T-helper 2 cell treated with Interferon-gamma antibody and Interleukin-4, amounts not matched to agents 5 μg/mL and 100 μg/mL, for 36 hours (primary cell): ENCODE measurements at regions not wholly inside any gene's neighbourhood (a gene's known extent, or its start where the extent isn't known, plus 50 kb on each side); places are given as distances from the start of the nearest gene placed in this dataset.

Experiments
- DNase-seq: peaks from one replicate; pipeline ENCODE4 v3.0.0; 2021; ENCODE audit warnings: low spot score
- H3K27ac Mint-ChIP-seq: one replicate; pipeline ENCODE4 v1.8.0; 2021; ENCODE audit warnings: mild to moderate bottlenecking, mixed read lengths
- H3K27me3 Mint-ChIP-seq: one replicate; pipeline ENCODE4 v1.8.0; 2021; ENCODE audit warnings: low read depth, mixed read lengths
- H3K36me3 Mint-ChIP-seq: one replicate; pipeline ENCODE4 v1.8.0; 2021; ENCODE audit warnings: low read depth, mixed read lengths
- H3K4me1 Mint-ChIP-seq: one replicate; pipeline ENCODE4 v1.8.0; 2021; ENCODE audit warnings: low read depth, mixed read lengths
- H3K4me3 Mint-ChIP-seq: one replicate; pipeline ENCODE4 v1.8.0; 2022; ENCODE audit warnings: mild to moderate bottlenecking, moderate library complexity, mixed read lengths
- H3K9me3 Mint-ChIP-seq: one replicate; pipeline ENCODE4 v1.8.0; 2021; ENCODE audit warnings: mixed read lengths

DNA sequence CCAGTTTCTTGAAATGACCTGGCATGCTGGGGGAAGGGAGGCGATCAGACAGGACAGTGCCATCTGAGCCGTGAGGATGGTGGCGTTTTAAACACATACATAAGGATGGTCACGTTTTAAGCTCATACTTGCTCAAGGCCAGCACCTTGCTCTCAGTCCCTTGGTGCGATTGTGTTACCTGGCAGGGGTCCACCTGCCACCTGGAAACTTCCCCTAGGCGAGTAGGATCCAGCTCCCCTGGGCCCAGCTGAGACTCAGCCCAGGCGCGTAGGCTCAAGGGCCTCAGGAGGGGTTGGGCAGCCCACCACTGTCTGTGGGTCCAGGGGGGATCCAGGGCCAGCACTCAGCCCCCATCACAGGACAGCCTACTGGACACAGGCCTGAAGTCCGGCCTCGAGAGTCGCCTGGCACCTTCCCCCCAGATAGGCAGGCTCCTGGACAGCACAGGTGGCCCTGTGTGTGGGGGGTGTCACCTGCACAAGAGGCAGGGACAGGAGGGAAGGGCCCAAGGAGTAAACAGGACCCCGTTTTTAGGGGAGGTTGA, 185.8 kb downstream of the BRD1 start:
- H3K4me3 Mint-ChIP-seq: no peak overlapping the region
- H3K36me3 Mint-ChIP-seq: peaks cover 7% of the 10 kb centered on the region
- DNase-seq: no peak
- H3K27ac Mint-ChIP-seq: no peak overlapping the region
- no peaks in the 10 kb centered on the region for H3K27me3 Mint-ChIP-seq
- no peaks in the 10 kb centered on the region for H3K4me1 Mint-ChIP-seq
- no peaks in the 10 kb centered on the region for H3K9me3 Mint-ChIP-seq

DNA sequence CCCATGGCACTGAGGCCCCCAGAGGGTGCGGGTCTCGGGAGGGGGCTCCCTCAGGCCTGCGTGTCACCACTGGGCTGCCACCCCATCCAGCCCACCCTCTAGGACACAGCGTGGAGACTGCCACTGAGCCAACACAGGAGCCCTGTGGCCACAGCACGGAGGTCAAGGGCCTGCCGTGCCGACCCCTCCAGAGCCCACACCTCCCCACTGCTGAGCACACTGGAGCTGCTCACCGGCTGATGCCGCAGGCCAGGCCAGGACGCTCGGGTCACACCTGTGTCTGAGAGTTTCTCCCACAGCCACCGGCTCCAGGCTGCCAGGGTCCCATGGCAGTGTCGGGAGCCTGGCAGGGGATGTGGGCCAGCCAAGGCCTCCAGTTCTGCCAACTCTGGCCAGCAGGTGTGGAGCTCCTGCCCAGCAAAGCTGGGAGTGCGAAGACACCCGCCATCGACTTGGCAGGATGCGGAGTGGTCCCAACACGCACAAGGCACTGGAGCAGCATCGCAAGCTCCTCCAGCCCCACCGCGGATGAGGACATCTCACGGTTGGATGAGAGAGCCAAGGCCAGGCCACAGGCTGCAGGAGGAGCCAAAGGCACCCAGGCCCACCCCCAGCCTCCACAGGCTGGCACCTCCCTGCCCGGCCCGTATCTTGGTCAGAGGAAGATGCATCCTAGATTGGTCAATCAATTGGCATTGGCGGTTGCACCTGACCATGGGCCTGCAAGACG, 187.1 kb downstream of the BRD1 start:
- Mint-ChIP-seq H3K4me1 (no peaks in the 10 kb centered on the region), H3K36me3 (peaks cover 7% of the 10 kb centered on the region), H3K9me3 (no peaks in the 10 kb centered on the region), H3K27ac (no peak overlapping the region), H3K4me3 (no peak overlapping the region), H3K27me3 (no peaks in the 10 kb centered on the region)
- DNase-seq: no peak

DNA sequence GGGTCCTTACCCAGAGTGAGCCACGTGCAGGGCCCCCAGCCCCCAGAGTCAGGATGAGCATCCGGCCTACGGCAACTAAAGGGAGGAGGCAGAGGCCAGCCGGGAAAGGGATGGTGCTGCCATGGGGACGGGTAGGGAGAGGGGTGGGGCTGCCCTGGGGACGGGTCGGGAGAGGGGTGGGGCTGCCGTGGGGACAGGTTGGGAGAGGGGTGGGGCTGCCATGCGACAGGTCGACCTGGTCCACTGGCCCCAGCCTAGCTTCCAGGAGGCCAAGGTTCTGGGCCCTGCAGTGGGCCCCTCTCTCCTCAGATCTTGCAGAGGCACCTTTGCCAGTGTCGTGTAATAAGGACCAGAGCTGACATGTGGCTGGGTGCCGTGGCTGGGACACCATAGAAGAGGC, 187.7 kb downstream of the BRD1 start:
- H3K4me1 Mint-ChIP-seq: no peaks in the 10 kb centered on the region
- no peaks in the 10 kb centered on the region for H3K27me3 Mint-ChIP-seq
- H3K36me3 Mint-ChIP-seq: peaks cover 2% of the 10 kb centered on the region
- DNase-seq: no peak
- H3K4me3 Mint-ChIP-seq: no peak overlapping the region
- no peaks in the 10 kb centered on the region for H3K9me3 Mint-ChIP-seq
- no peak overlapping the region for H3K27ac Mint-ChIP-seq

DNA sequence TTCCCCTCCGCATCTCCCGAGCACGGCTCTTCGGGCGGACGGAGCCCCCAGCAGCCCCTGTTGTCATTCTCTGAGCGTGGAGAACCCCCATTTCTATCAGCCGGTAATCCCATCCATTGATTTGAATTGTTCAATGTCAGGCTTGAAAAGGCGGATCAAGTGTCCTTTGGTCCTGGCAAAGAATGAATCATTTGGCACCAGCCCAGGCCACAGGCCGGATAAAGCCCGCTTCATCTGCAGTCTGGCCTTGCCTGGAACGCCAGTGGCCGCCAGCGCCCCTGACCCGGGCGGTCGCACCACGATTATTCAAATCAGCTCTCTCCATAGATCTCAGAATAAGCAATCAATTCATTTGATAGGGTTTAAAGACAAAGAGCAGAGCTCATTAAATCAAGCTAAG, 188.9 kb downstream of the BRD1 start:
- Mint-ChIP-seq H3K27me3 (no peaks in the 10 kb centered on the region), H3K27ac (no peak overlapping the region)
- no peak for DNase-seq

DNA sequence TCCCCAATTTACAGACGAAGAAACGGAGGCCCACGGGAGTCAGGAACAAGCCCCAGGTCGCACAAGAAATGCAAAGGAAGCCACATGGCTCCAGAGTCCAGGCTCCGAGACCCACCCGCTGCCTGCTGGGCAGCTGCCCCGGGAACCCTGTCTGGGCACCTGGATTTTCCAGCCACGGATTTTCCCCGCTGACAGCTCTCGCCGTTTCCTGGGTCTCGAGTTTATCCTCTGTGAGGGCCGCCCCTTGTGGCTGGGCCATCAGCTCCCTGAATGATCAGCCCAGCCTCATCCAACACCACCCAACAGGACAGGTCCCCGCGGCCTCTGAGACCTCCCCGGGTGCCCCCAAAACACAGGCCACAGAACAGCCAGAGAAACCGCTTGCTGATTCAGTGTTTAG, 189.7 kb downstream of the BRD1 start:
- Mint-ChIP-seq H3K9me3 (no peaks in the 10 kb centered on the region), H3K27ac (no peak overlapping the region), H3K27me3 (no peaks in the 10 kb centered on the region)

More for the DNA sequence above, 188.9 kb downstream of the BRD1 start:
- H3K9me3 Mint-ChIP-seq: no peaks in the 10 kb centered on the region
- no peaks in the 10 kb centered on the region for H3K4me1 Mint-ChIP-seq
- no peaks in the 10 kb centered on the region for H3K36me3 Mint-ChIP-seq
- H3K4me3 Mint-ChIP-seq: no peak overlapping the region

DNA sequence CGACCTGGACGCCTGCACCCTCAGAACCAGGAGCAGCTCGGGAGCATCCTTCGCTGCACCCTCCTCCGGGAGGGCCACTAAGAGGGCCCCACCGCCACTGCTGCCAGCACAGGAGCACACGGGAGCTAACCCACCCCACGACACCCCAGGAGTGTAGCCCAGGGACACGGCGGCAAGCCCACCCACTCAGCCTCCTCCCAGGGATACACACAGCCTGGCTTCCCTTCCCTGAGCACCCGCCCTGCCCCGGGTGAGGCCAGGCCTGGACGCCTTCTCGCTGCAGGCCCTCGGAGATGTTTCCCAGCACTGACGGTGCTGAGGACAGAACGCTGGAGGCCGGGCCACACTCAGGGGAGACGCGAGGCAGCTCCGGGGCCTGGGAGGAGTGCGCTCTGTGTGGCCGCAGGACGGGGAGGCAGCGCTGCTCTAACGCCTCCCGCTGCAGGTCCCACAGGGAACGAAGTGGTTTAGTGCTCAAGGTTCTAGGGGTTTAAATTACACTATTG, 190.4 kb downstream of the BRD1 start:
- no peaks in the 10 kb centered on the region for H3K36me3 Mint-ChIP-seq
- H3K4me1 Mint-ChIP-seq: no peaks in the 10 kb centered on the region
- DNase-seq: no peak
- no peaks in the 10 kb centered on the region for H3K27me3 Mint-ChIP-seq
- H3K4me3 Mint-ChIP-seq: no peak overlapping the region
- H3K9me3 Mint-ChIP-seq: no peaks in the 10 kb centered on the region
- no peak overlapping the region for H3K27ac Mint-ChIP-seq

More for the DNA sequence above, 189.7 kb downstream of the BRD1 start:
- Mint-ChIP-seq H3K36me3 (no peaks in the 10 kb centered on the region), H3K4me1 (no peaks in the 10 kb centered on the region), H3K4me3 (no peak overlapping the region)
- DNase-seq: no peak

DNA sequence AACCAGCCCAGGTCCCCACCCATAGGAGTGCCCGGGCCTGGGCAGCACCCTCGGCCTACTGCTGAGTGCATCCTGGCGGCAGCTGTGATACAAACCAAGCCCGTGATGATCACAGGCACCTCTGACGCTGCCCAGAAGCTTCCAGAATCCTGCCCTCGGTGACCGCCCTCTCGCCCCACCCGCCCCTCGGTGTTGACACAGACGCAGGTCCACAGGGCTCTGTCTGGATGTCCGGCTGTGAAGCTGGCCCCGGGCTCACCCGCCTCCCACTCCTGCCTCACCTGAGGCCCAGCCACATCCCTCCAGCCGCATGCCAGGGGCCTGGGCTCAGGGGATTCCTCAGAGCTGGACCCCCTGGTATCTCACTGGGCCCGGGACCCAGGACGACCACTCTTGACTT, 191.0 kb downstream of the BRD1 start:
- no peaks in the 10 kb centered on the region for H3K9me3 Mint-ChIP-seq
- no peak overlapping the region for H3K4me3 Mint-ChIP-seq
- H3K4me1 Mint-ChIP-seq: no peaks in the 10 kb centered on the region
- DNase-seq: no peak
- H3K27ac Mint-ChIP-seq: no peak overlapping the region
- no peaks in the 10 kb centered on the region for H3K27me3 Mint-ChIP-seq
- no peaks in the 10 kb centered on the region for H3K36me3 Mint-ChIP-seq

DNA sequence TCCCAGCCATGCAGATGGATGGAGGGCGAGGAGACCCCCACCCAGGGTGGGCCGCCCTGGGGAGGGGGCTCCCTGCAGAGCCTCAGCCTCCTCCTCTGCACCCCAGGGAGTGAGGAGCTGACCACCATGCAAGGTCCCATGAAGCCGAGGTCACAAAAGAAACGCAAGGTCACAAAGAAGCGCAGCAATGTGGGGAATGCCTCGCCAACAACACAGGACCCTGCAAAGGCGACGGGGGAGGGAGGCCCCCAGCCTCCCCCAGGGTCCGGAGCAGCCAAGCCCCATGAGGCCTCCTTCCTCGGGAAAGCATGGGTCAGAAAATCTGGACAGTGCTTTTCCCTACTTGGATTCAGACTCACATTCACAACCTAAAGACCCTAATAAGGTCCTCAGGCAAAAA, 191.5 kb downstream of the BRD1 start:
- Mint-ChIP-seq H3K27ac (no peak overlapping the region), H3K4me1 (no peaks in the 10 kb centered on the region), H3K4me3 (no peak overlapping the region), H3K9me3 (no peaks in the 10 kb centered on the region), H3K27me3 (no peaks in the 10 kb centered on the region), H3K36me3 (no peaks in the 10 kb centered on the region)
- DNase-seq: no peak

DNA sequence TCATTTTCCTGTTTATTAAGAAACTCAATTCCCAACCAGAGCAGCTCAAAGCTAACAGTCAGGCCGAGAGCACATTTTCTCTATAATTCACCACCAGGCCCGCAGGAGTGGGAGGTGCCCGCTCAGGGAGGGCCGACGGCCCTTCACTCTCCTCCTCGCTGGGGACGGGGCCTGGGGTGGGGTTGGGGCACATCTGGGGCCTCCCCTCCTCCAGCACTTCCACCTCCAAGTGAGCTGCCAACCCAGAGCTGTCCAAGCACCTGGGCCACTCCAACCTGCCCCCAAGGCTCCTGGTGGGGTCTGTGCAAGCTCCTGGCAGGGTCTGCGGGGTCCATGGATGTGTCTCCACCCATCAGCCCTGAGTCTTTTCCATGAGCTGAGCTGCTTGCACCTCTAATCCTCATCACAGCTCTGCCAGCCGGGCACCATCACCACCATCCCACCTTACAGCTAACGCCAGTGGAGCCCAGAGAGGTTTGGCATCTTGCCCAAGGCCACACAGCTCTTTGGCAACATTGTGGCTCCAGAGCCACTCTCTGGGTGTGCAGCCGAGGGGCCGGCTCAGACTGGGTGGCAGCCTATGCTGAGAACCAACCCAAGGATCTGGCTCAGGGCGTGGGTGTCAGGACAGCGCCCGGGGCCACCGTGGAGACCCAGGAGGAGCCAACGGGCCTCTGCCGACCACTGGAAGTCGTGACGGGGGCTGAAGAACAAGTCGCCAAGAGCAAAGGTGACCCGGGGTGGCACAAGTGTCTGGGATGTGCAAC, 193.5 kb downstream of the BRD1 start:
- Mint-ChIP-seq H3K9me3 (no peaks in the 10 kb centered on the region), H3K36me3 (peaks cover 2% of the 10 kb centered on the region), H3K27me3 (no peaks in the 10 kb centered on the region), H3K4me3 (no peak overlapping the region), H3K4me1 (no peaks in the 10 kb centered on the region), H3K27ac (no peak overlapping the region)
- DNase-seq: no peak

DNA sequence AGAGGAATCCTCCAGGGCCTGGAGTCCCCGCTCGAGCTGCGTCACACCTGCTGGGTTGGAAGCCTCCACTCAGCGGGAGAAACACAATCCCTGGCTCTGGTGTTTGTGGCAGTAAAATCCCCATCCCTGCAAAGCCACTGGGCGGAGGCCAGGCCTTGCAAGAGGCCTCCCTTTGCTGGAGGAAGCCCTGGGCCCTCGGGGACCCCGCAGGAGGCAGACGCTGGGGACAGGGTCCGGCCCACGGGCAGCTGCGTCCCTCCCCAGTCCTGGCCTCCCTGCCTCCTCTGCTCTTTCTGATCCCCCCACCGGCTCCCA, 194.7 kb downstream of the BRD1 start:
- Mint-ChIP-seq H3K27ac (no peak overlapping the region), H3K4me1 (no peaks in the 10 kb centered on the region), H3K4me3 (no peak overlapping the region), H3K36me3 (peaks cover 2% of the 10 kb centered on the region), H3K27me3 (no peaks in the 10 kb centered on the region), H3K9me3 (no peaks in the 10 kb centered on the region)
- no peak for DNase-seq

DNA sequence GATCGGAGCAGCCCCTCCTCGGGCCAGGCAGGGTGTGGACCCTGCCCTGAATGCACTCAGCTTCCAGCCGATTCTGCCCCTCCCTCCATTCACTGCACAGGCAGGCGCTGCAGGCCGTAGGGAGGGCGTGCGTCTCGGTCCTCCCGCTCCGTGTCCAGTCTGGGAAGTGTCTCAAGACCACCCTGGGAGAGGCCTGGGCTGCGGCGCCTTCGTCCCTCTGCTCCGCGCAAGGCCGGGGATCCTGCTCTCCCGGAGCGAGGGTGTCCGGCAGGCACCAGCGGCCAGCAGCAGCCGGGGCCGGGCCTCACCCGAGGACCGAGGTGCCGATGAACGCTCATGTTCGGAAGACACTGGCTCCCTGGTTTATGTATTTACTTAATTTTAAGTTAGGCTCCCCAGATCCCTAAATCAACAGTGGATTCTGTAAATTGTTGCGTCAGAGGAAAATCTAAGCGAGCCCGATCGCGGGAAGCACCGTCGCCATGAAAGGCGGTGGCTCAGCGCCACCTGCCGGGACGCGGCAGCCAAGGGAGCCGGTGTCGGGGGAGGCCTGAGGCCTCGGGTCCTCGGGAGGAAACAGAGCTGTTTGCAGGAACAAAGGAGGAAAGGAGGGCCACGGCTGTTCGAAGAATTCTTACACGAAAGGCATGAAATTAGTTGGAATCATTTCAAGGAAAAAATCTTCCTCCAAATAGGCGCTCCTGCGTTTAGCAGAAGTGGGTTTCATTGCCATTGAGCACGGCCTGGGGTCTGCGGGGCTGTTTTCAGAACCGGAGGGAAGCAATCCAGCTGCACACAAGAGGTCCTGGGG, 195.3 kb downstream of the BRD1 start:
- no peak overlapping the region for H3K4me3 Mint-ChIP-seq
- peaks cover 2% of the 10 kb centered on the region for H3K36me3 Mint-ChIP-seq
- H3K27me3 Mint-ChIP-seq: no peaks in the 10 kb centered on the region
- H3K4me1 Mint-ChIP-seq: no peaks in the 10 kb centered on the region
- DNase-seq: no peak
- no peaks in the 10 kb centered on the region for H3K9me3 Mint-ChIP-seq
- no peak overlapping the region for H3K27ac Mint-ChIP-seq

DNA sequence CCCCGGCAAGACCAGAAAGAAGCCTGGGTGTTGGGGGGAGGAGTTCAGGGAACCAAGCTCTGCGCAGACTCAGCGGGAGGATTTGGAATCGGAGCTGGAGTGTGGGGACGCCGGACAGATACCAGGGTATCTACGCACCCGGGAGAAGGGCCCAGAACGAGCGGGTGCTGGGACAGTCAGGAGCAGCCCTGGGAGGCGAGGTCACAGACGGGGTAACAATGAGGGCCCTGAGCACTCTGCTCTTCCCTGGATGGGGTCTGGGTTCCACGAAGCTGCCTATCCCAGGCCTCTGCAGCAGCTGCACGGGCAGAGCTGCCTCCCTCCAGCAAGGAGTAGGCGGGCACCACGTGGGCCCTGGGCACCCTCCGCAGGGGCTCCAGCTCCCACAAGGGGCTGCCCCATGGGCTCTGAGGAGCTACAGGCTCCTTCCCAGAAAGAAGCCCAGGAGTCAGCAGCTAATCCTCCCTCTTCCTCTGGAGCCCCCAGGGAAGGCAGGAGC, 197.2 kb downstream of the BRD1 start:
- Mint-ChIP-seq H3K4me1 (no peaks in the 10 kb centered on the region), H3K36me3 (peaks cover 2% of the 10 kb centered on the region), H3K4me3 (no peak overlapping the region), H3K9me3 (no peaks in the 10 kb centered on the region), H3K27ac (no peak overlapping the region), H3K27me3 (no peaks in the 10 kb centered on the region)
- DNase-seq: no peak

DNA sequence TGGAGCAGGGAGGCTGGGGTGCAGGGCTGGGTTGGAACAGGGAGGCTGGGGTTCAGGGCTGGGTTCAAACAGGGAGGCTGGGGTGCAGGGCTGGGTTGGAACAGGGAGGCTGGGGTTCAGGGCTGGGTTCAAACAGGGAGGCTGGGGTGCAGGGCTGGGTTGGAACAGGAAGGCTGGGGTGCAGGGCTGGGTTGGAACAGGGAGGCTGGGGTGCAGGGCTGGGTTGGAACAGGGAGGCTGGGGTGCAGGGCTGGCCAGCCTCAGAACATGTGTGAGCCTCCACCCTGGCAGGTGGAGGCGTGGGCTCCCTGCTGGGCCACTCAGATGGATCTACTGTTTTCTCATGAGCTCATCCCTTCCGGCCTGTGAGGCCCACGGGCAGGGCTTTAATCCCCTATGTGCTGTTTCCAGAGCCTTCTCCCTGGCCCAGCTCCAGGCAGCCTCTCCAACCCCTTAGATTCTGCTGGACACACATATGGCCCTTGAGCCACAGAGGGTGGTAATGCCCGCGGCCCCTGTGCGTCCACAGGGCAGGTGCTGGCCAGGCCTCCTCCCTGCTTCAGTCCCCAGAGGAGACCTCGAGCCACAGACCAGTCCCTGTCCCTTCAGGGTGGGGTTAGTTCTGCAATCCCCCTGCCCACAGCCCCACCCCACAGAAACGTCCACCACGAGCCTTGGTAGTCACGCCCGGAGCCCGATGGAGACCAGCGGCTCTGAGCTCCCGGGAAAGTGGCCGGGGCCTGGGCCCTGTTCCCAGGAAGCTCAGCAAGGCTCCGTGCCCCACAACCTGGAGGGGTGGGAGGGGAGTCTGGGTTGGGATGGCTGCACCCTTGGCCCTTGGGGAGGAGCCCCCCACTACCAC, 197.9 kb downstream of the BRD1 start:
- no peak overlapping the region for H3K27ac Mint-ChIP-seq
- H3K27me3 Mint-ChIP-seq: no peaks in the 10 kb centered on the region
- H3K36me3 Mint-ChIP-seq: peaks cover 2% of the 10 kb centered on the region
- no peak overlapping the region for H3K4me3 Mint-ChIP-seq
- DNase-seq: no peak
- no peaks in the 10 kb centered on the region for H3K4me1 Mint-ChIP-seq
- H3K9me3 Mint-ChIP-seq: no peaks in the 10 kb centered on the region
